ENCODE measurements at regions not wholly inside any gene's neighbourhood (a gene's known extent, or its start where the extent isn't known, plus 50 kb on each side); places are given as distances from the start of the nearest gene placed in this dataset.

DNA sequence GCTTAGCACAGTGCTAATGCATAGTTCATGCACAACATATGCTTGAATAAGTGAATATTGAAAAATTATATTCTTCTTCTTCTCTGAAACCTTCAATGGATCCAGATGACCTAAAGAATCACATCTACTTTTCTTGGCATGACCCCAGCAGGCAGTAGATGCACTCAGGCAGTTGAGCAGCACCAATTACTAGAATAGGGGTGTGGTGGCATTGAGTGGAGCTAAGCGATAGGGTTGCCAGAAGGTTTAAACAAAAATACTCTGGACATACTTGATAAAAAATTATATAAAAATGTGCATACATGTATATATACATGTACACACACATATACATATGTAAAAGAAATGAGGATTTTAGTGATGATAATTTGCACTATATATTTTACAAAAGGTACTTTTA, 81.8 kb downstream of the NFKBIZ start:
- DNase-seq (ENCODE audit: low spot score): no peak
- POLR2A ChIA-PET (ENCODE audit: low non-redundant PET): no interaction called here
- no TSS peak for BruUV-seq (replicated peaks)
- H3K36me3 ChIP-seq (ENCODE audit: insufficient read depth, low read length, poor library complexity, severe bottlenecking): no peaks in the 10 kb centered on the region
- intact Hi-C loops (cut with micrococcal nuclease; ENCODE audit: unreplicated experiment): no loop called here
- H3K9me3 ChIP-seq (ENCODE audit: low read depth, low read length, poor library complexity, severe bottlenecking): no peaks in the 10 kb centered on the region
- TF ChIP-seq EZH2 (IDR thresholded peaks at IDR 0.05; ENCODE audit: borderline replicate concordance, low read depth, low read length, poor library complexity, severe bottlenecking): no peak
- TF ChIP-seq, protein P1, sequence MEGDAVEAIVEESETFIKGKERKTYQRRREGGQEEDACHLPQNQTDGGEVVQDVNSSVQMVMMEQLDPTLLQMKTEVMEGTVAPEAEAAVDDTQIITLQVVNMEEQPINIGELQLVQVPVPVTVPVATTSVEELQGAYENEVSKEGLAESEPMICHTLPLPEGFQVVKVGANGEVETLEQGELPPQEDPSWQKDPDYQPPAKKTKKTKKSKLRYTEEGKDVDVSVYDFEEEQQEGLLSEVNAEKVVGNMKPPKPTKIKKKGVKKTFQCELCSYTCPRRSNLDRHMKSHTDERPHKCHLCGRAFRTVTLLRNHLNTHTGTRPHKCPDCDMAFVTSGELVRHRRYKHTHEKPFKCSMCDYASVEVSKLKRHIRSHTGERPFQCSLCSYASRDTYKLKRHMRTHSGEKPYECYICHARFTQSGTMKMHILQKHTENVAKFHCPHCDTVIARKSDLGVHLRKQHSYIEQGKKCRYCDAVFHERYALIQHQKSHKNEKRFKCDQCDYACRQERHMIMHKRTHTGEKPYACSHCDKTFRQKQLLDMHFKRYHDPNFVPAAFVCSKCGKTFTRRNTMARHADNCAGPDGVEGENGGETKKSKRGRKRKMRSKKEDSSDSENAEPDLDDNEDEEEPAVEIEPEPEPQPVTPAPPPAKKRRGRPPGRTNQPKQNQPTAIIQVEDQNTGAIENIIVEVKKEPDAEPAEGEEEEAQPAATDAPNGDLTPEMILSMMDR (conservative IDR thresholded peaks at IDR 0.05; ENCODE audit: low read depth, low read length): no peak
- H3K27me3 ChIP-seq (replicated peaks; ENCODE audit: insufficient read depth, low read depth, low read length, poor library complexity): no peaks in the 10 kb centered on the region
- H3K4me1 ChIP-seq (ENCODE audit: insufficient read depth, low read length, poor library complexity, severe bottlenecking): peaks cover 13% of the 10 kb centered on the region
- H3K4me3 ChIP-seq (ENCODE audit: low read depth, low read length, poor library complexity, severe bottlenecking): no peak overlapping the region
- CTCF ChIA-PET: no interaction called here
- no peak overlapping the region for H3K27ac ChIP-seq (ENCODE audit: low read depth, low read length, poor library complexity, severe bottlenecking)

DNA sequence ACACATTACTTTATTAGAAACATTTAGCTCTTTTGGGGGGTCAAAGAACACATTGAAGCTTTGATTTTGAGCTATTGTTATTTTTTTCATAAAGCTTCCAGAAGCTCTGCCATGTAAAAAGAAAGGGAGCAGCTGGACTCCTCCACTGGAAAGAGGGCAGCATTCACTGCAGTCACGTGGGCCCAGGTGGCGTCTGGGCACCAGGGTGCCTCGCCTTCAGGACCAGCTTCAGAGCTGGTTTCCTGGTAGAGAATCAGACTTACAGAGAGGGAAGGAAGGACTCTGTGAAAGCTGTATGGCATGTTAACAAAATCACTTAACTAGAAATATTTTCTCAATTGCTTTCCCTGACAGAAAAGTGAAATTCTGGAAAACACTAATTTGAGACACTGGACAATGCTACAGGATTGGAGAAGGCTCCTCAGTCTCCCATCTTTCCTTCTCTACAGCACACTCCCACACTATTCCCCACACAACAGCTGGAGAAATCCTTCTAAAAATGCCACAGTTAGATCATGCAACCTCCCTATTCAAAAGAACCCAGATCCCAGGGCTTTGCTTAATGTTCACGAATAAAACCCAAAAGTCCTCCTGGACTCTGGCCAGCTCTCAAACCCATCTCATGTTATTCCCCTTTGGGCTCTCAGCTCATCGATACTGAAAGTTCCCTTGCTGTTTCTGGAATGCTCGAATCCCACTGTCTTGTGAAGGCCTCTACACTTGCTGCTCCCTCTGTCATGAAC, 83.2 kb downstream of the NFKBIZ start:
- Histone ChIP-seq H3K27me3 (replicated peaks; ENCODE audit: insufficient read depth, low read depth, low read length, poor library complexity) (no peaks in the 10 kb centered on the region), H3K27ac (ENCODE audit: low read depth, low read length, poor library complexity, severe bottlenecking) (no peak overlapping the region), H3K4me3 (ENCODE audit: low read depth, low read length, poor library complexity, severe bottlenecking) (no peak overlapping the region), H3K36me3 (ENCODE audit: insufficient read depth, low read length, poor library complexity, severe bottlenecking) (no peaks in the 10 kb centered on the region), H3K4me1 (ENCODE audit: insufficient read depth, low read length, poor library complexity, severe bottlenecking) (peaks cover 14% of the 10 kb centered on the region), H3K9me3 (ENCODE audit: low read depth, low read length, poor library complexity, severe bottlenecking) (no peaks in the 10 kb centered on the region)
- POLR2A ChIA-PET (ENCODE audit: low non-redundant PET): no interaction called here
- no peak for DNase-seq (ENCODE audit: low spot score)
- TF ChIP-seq, protein P1 (conservative IDR thresholded peaks at IDR 0.05; ENCODE audit: low read depth, low read length): no peak
- TF ChIP-seq EZH2 (IDR thresholded peaks at IDR 0.05; ENCODE audit: borderline replicate concordance, low read depth, low read length, poor library complexity, severe bottlenecking): no peak
- intact Hi-C loops (cut with micrococcal nuclease; ENCODE audit: unreplicated experiment): no loop called here
- no TSS peak for BruUV-seq (replicated peaks)
- CTCF ChIA-PET: no interaction called here

DNA sequence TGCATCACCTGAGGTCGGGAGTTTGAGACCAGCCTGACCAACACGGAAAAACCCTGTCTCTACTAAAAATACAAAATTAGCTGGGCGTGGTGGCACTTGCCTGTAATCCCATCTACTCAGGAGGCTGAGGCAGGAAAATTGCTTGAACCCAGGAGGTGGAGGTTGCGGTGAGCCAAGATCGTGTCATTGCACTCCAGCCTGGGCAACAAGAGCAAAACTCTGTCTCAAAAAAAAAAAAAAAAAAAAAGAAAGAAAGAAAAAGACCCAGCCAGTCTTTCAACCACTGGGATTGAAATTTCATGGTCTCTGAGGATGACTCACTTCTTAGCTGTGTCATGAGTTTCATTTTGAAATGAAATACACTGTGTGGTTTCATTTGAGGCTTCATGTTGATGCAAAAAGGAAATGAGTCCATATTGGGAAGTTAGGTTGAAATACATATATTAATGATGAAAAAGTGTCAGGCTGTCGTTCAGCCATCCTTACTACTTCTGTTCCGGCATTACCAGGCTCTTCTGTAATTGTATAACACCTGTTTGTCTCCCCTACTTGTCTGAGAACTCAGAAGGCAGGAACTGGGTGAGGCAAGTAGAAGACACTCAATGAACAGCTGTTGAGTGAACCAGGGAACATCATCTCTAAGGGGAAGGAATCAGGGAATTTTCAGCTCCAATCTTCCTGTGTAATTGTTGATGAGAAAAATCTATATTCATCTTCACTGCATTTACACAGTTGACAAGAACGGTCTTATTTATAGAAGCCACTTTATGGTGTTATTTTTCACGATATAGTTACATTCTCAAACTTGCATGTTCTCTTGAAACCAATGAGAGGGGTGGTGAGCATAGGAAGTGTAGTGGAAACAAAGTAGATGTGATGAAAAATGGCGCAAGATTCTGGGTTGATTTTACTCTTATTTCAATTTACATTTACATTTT, 87.4 kb downstream of the NFKBIZ start:
- no peaks in the 10 kb centered on the region for H3K27me3 ChIP-seq (replicated peaks; ENCODE audit: insufficient read depth, low read depth, low read length, poor library complexity)
- no peaks in the 10 kb centered on the region for H3K9me3 ChIP-seq (ENCODE audit: low read depth, low read length, poor library complexity, severe bottlenecking)
- TF ChIP-seq, protein P1 (conservative IDR thresholded peaks at IDR 0.05; ENCODE audit: low read depth, low read length): no peak
- TF ChIP-seq EZH2 (IDR thresholded peaks at IDR 0.05; ENCODE audit: borderline replicate concordance, low read depth, low read length, poor library complexity, severe bottlenecking): no peak
- peak overlapping the region; percentile 43 for H3K27ac ChIP-seq (ENCODE audit: low read depth, low read length, poor library complexity, severe bottlenecking)
- peaks cover 50% of the 10 kb centered on the region for H3K4me1 ChIP-seq (ENCODE audit: insufficient read depth, low read length, poor library complexity, severe bottlenecking)
- ChIA-PET POLR2A (ENCODE audit: low non-redundant PET) (interaction anchor here (0.6 kb wide), 1 partner anchor 75 kb away, joined by 4 read pairs; no protein-coding TSS in a partner anchor), CTCF (no interaction called here)
- peak; percentile 81 for DNase-seq (ENCODE audit: low spot score)
- H3K4me3 ChIP-seq (ENCODE audit: low read depth, low read length, poor library complexity, severe bottlenecking): no peak overlapping the region
- no peaks in the 10 kb centered on the region for H3K36me3 ChIP-seq (ENCODE audit: insufficient read depth, low read length, poor library complexity, severe bottlenecking)
- BruUV-seq (replicated peaks): no TSS peak
- intact Hi-C loops (cut with micrococcal nuclease; ENCODE audit: unreplicated experiment): no loop called here

Data from A673 (cell line).